ENCODE measurements at regions not wholly inside any gene's neighbourhood (a gene's known extent, or its start where the extent isn't known, plus 50 kb on each side); places are given as distances from the start of the nearest gene placed in this dataset.

DNA sequence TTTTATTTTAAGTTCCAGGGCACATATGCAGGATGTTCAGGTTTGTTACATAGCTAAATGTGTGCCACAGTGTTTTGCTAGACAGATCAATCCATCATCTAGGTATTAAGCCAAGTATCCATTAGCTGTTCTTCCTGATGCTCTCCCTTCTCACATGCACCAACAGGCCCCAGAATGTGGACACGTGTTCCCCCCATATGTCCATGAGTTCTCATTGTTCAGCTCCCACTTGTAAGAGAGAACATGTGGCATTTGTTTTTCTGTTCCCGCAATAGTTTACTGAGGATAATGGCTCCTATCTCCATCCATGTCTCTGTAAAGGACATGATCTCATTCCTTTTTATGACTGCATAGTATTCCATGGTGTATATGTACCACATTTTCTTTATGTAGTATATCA lies 374.8 kb upstream of the FAT1 start:
- TF ChIP-seq, protein P1, sequence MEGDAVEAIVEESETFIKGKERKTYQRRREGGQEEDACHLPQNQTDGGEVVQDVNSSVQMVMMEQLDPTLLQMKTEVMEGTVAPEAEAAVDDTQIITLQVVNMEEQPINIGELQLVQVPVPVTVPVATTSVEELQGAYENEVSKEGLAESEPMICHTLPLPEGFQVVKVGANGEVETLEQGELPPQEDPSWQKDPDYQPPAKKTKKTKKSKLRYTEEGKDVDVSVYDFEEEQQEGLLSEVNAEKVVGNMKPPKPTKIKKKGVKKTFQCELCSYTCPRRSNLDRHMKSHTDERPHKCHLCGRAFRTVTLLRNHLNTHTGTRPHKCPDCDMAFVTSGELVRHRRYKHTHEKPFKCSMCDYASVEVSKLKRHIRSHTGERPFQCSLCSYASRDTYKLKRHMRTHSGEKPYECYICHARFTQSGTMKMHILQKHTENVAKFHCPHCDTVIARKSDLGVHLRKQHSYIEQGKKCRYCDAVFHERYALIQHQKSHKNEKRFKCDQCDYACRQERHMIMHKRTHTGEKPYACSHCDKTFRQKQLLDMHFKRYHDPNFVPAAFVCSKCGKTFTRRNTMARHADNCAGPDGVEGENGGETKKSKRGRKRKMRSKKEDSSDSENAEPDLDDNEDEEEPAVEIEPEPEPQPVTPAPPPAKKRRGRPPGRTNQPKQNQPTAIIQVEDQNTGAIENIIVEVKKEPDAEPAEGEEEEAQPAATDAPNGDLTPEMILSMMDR (IDR thresholded peaks at IDR 0.05; ENCODE audit: borderline replicate concordance, extremely low read depth, insufficient read depth) = no peak
- no peak for DNase-seq
- Histone ChIP-seq H3K9me3 (ENCODE audit: control insufficient read depth in 2 of 3, insufficient read depth in 1 of 3, low read length in 3 of 3) (peaks cover 0 to 13% (median 0%) of the 10 kb centered on the region in 3 donors), H3K9ac (ENCODE audit: low read length in 3 of 3) (no peak overlapping the region), H3K4me3 (ENCODE audit: low read length in 3 of 3) (no peak overlapping the region), H3K4me1 (ENCODE audit: control insufficient read depth in 2 of 3, insufficient read depth in 2 of 3, low read depth in 1 of 3, low read length in 3 of 3) (no peaks in the 10 kb centered on the region), H3K27ac (ENCODE audit: low read depth in 2 of 2, low read length in 2 of 2) (no peak overlapping the region), H3K27me3 (ENCODE audit: control insufficient read depth, insufficient read depth, low read length) (no peaks in the 10 kb centered on the region), H3K36me3 (ENCODE audit: control insufficient read depth in 2 of 3, insufficient read depth in 3 of 3, low read length in 3 of 3) (no peaks in the 10 kb centered on the region)
- intact Hi-C loops (cut with DNase I) = no loop called here
- FAIRE-seq = no peak

- TF ChIP-seq, protein P1 (IDR thresholded peaks at IDR 0.05; ENCODE audit: borderline replicate concordance, extremely low read depth, insufficient read depth) = no peak
- intact Hi-C loops (cut with DNase I) = no loop called here
- Histone ChIP-seq H3K4me3 (ENCODE audit: low read length in 3 of 3) (no peak overlapping the region), H3K27ac (ENCODE audit: low read depth in 2 of 2, low read length in 2 of 2) (no peak overlapping the region), H3K4me1 (ENCODE audit: control insufficient read depth in 2 of 3, insufficient read depth in 2 of 3, low read depth in 1 of 3, low read length in 3 of 3) (no peaks in the 10 kb centered on the region), H3K9me3 (ENCODE audit: control insufficient read depth in 2 of 3, insufficient read depth in 1 of 3, low read length in 3 of 3) (peaks cover 0 to under 1% (median 0%) of the 10 kb centered on the region in 3 donors), H3K27me3 (ENCODE audit: control insufficient read depth, insufficient read depth, low read length) (no peaks in the 10 kb centered on the region), H3K9ac (ENCODE audit: low read length in 3 of 3) (no peak overlapping the region), H3K36me3 (ENCODE audit: control insufficient read depth in 2 of 3, insufficient read depth in 3 of 3, low read length in 3 of 3) (no peaks in the 10 kb centered on the region)
- FAIRE-seq (no peak), DNase-seq (no peak)
These were observed 379.7 kb upstream of the FAT1 start for GRCh38 chr4:187103351-187103750.

DNA sequence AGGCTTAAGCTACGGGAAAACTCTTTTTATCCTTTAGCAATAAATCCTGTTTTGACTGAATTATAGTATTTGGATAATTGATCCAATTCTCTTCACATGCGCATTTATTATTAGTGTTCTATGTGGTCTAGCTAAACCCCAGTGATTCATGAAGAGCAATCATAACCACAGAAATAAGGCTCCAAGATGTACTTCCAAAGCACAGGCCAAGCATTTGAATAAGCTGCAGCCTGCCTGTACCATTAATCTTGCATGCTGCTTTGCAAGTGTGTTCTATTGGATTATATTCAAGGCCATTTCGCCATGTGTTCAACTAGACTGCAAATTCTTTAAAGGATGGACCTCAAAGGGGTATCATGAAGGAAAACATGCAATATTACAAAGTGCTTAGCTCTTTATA lies 385.2 kb upstream of the FAT1 start:
- Histone ChIP-seq H3K27me3 (ENCODE audit: control insufficient read depth, insufficient read depth, low read length) (no peaks in the 10 kb centered on the region), H3K27ac (ENCODE audit: low read depth in 2 of 2, low read length in 2 of 2) (no peak overlapping the region), H3K4me3 (ENCODE audit: low read length in 3 of 3) (no peak overlapping the region), H3K9me3 (ENCODE audit: control insufficient read depth in 2 of 3, insufficient read depth in 1 of 3, low read length in 3 of 3) (no peaks in the 10 kb centered on the region), H3K9ac (ENCODE audit: low read length in 3 of 3) (no peak overlapping the region), H3K36me3 (ENCODE audit: control insufficient read depth in 2 of 3, insufficient read depth in 3 of 3, low read length in 3 of 3) (no peaks in the 10 kb centered on the region), H3K4me1 (ENCODE audit: control insufficient read depth in 2 of 3, insufficient read depth in 2 of 3, low read depth in 1 of 3, low read length in 3 of 3) (no peaks in the 10 kb centered on the region)
- no peak for DNase-seq
- no peak for FAIRE-seq
- intact Hi-C loops (cut with DNase I) = no loop called here
- TF ChIP-seq, protein P1 (IDR thresholded peaks at IDR 0.05; ENCODE audit: borderline replicate concordance, extremely low read depth, insufficient read depth) = no peak

GRCh38 chr4:187109636-187110035 lies 386.0 kb upstream of the FAT1 start:
- Histone ChIP-seq H3K27ac (ENCODE audit: low read depth in 2 of 2, low read length in 2 of 2) (no peak overlapping the region), H3K27me3 (ENCODE audit: control insufficient read depth, insufficient read depth, low read length) (no peaks in the 10 kb centered on the region), H3K4me1 (ENCODE audit: control insufficient read depth in 2 of 3, insufficient read depth in 2 of 3, low read depth in 1 of 3, low read length in 3 of 3) (no peaks in the 10 kb centered on the region), H3K9me3 (ENCODE audit: control insufficient read depth in 2 of 3, insufficient read depth in 1 of 3, low read length in 3 of 3) (no peaks in the 10 kb centered on the region), H3K9ac (ENCODE audit: low read length in 3 of 3) (no peak overlapping the region), H3K4me3 (ENCODE audit: low read length in 3 of 3) (no peak overlapping the region), H3K36me3 (ENCODE audit: control insufficient read depth in 2 of 3, insufficient read depth in 3 of 3, low read length in 3 of 3) (no peaks in the 10 kb centered on the region)
- intact Hi-C loops (cut with DNase I) = no loop called here
- FAIRE-seq (no peak), DNase-seq (no peak)
- TF ChIP-seq, protein P1 (IDR thresholded peaks at IDR 0.05; ENCODE audit: borderline replicate concordance, extremely low read depth, insufficient read depth) = no peak

Measured in kidney (tissue), 13 donors.